ENCODE measurements at regions not wholly inside any gene's neighbourhood (a gene's known extent, or its start where the extent isn't known, plus 50 kb on each side); places are given as distances from the start of the nearest gene placed in this dataset.

- POLR2A ChIA-PET, result no interaction called here
- Histone ChIP-seq H3K4me1 (ENCODE audit: control insufficient read depth, insufficient read depth, low read length) (no peaks in the 10 kb centered on the region), H3K27ac (ENCODE audit: extremely low read depth, low read depth, low read length) (no peak overlapping the region), H3K9me3 (ENCODE audit: control insufficient read depth, insufficient read depth, low read depth, low read length) (no peaks in the 10 kb centered on the region), H3K4me3 (ENCODE audit: low read depth, low read length) (no peak overlapping the region), H3K36me3 (ENCODE audit: control insufficient read depth in 2 of 2, insufficient read depth in 1 of 2, low read length in 2 of 2) (no peaks in the 10 kb centered on the region)
- CTCF ChIA-PET, result no interaction called here
- TF ChIP-seq ZNF214 (tag by site-specific recombination; IDR thresholded peaks at IDR 0.05; ENCODE audit: borderline replicate concordance) (no peak), ZNF623 (tag by site-specific recombination; IDR thresholded peaks at IDR 0.05) (no peak), HOXD13 (CRISPR knock-in tag; IDR thresholded peaks at IDR 0.05; ENCODE audit: borderline replicate concordance) (no peak), ZBTB1 (tag by site-specific recombination; IDR thresholded peaks at IDR 0.05) (no peak), ZNF571 (tag by site-specific recombination; IDR thresholded peaks at IDR 0.05) (no peak), KLF9 (tag by site-specific recombination; IDR thresholded peaks at IDR 0.05; ENCODE audit: low read depth) (no peak), ZFP69B (tag by site-specific recombination; IDR thresholded peaks at IDR 0.05) (no peak), ZNF473 (tag by site-specific recombination; IDR thresholded peaks at IDR 0.05) (no peak), SP2 (tag by site-specific recombination; IDR thresholded peaks at IDR 0.05) (no peak), ZNF155 (tag by site-specific recombination; IDR thresholded peaks at IDR 0.05) (no peak), ZBTB48 (tag by site-specific recombination; IDR thresholded peaks at IDR 0.05) (no peak), ZBTB7A (tag by site-specific recombination; IDR thresholded peaks at IDR 0.05; ENCODE audit: low read depth) (no peak), ZNF529 (tag by site-specific recombination; IDR thresholded peaks at IDR 0.05; ENCODE audit: insufficient replicate concordance) (no peak), TCF7L2 (IDR thresholded peaks at IDR 0.05; ENCODE audit: borderline replicate concordance, low read depth, low read length) (no peak)
Measured at GRCh38 chr3:84175449-84175848, 783.3 kb upstream of the CADM2 start.

DNA sequence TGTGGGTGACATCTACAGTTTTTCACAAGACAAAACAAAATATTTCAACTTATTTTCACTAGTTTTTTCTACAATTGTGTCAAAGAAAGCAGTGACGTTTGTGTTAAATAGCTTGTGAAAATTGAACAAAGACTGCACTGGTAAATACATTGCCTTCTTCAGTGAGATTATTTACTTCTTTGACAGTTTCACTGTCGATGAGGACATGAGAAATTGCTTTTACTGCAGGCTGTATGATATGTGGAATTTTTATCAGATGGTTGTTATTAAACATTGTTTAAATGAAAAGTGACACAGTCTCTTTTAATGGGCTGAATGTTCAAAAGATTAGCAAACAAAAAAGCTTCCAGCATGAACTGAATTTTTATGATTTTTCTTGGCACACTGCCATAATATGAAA lies 773.9 kb upstream of the CADM2 start:
- POLR2A ChIA-PET, result no interaction called here
- Histone ChIP-seq H3K36me3 (ENCODE audit: control insufficient read depth in 2 of 2, insufficient read depth in 1 of 2, low read length in 2 of 2) (no peaks in the 10 kb centered on the region), H3K27ac (ENCODE audit: extremely low read depth, low read depth, low read length) (no peak overlapping the region), H3K9me3 (ENCODE audit: control insufficient read depth, insufficient read depth, low read depth, low read length) (no peaks in the 10 kb centered on the region), H3K4me3 (ENCODE audit: low read depth, low read length) (no peak overlapping the region), H3K4me1 (ENCODE audit: control insufficient read depth, insufficient read depth, low read length) (no peaks in the 10 kb centered on the region)
- CTCF ChIA-PET, result no interaction called here
- TF ChIP-seq, protein P1, sequence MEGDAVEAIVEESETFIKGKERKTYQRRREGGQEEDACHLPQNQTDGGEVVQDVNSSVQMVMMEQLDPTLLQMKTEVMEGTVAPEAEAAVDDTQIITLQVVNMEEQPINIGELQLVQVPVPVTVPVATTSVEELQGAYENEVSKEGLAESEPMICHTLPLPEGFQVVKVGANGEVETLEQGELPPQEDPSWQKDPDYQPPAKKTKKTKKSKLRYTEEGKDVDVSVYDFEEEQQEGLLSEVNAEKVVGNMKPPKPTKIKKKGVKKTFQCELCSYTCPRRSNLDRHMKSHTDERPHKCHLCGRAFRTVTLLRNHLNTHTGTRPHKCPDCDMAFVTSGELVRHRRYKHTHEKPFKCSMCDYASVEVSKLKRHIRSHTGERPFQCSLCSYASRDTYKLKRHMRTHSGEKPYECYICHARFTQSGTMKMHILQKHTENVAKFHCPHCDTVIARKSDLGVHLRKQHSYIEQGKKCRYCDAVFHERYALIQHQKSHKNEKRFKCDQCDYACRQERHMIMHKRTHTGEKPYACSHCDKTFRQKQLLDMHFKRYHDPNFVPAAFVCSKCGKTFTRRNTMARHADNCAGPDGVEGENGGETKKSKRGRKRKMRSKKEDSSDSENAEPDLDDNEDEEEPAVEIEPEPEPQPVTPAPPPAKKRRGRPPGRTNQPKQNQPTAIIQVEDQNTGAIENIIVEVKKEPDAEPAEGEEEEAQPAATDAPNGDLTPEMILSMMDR (tag by site-specific recombination; IDR thresholded peaks at IDR 0.05), result no peak
- TF ChIP-seq ZSCAN23 (tag by site-specific recombination; IDR thresholded peaks at IDR 0.05) (no peak), ZNF155 (tag by site-specific recombination; IDR thresholded peaks at IDR 0.05) (no peak), ZNF311 (tag by site-specific recombination; IDR thresholded peaks at IDR 0.05; ENCODE audit: borderline replicate concordance) (no peak), ZNF423 (tag by site-specific recombination; IDR thresholded peaks at IDR 0.05) (no peak), ZNF707 (tag by site-specific recombination; IDR thresholded peaks at IDR 0.05) (no peak), ZNF571 (tag by site-specific recombination; IDR thresholded peaks at IDR 0.05) (no peak), ZNF792 (tag by site-specific recombination; IDR thresholded peaks at IDR 0.05) (no peak), SETDB1 (IDR thresholded peaks at IDR 0.05; ENCODE audit: insufficient read length, low read length) (no peak), ZNF776 (tag by site-specific recombination; IDR thresholded peaks at IDR 0.05; ENCODE audit: borderline replicate concordance) (no peak)
- TF ChIP-seq, protein P2, sequence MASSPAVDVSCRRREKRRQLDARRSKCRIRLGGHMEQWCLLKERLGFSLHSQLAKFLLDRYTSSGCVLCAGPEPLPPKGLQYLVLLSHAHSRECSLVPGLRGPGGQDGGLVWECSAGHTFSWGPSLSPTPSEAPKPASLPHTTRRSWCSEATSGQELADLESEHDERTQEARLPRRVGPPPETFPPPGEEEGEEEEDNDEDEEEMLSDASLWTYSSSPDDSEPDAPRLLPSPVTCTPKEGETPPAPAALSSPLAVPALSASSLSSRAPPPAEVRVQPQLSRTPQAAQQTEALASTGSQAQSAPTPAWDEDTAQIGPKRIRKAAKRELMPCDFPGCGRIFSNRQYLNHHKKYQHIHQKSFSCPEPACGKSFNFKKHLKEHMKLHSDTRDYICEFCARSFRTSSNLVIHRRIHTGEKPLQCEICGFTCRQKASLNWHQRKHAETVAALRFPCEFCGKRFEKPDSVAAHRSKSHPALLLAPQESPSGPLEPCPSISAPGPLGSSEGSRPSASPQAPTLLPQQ (tag by site-specific recombination; IDR thresholded peaks at IDR 0.05), result no peak

Measured in HEK293 (cell line).